Esophagus muscularis mucosa (tissue), 4 donors: ENCODE measurements at regions not wholly inside any gene's neighbourhood (a gene's known extent, or its start where the extent isn't known, plus 50 kb on each side); places are given as distances from the start of the nearest gene placed in this dataset.

Experiments
- EP300 ChIP-seq: sonication (generic); formaldehyde crosslinking; IDR thresholded peaks from one replicate; pipeline ENCODE4 v1.6.1; 2017; ENCODE audit warnings: antibody characterized with exemption
- POLR2AphosphoS5 ChIP-seq, 2 donors: sonication (generic); formaldehyde crosslinking; IDR thresholded peaks; one replicate each; pipeline ENCODE4 v1.6.1; 2017; ENCODE audit warnings: antibody characterized with exemption in 2 of 2
- TF ChIP-seq, protein P1 (sequence below), 3 experiments: fragments of 200-600 bp in 2 of 3; fragments of 450-650 bp in 1 of 3; sonication (generic) in 2 of 3; IDR thresholded peaks; one replicate each; pipeline ENCODE4 v1.5.1; 2017 to 2019; ENCODE audit warnings: antibody characterized with exemption in 3 of 3, mild to moderate bottlenecking in 2 of 3, moderate library complexity in 1 of 3

DNA sequence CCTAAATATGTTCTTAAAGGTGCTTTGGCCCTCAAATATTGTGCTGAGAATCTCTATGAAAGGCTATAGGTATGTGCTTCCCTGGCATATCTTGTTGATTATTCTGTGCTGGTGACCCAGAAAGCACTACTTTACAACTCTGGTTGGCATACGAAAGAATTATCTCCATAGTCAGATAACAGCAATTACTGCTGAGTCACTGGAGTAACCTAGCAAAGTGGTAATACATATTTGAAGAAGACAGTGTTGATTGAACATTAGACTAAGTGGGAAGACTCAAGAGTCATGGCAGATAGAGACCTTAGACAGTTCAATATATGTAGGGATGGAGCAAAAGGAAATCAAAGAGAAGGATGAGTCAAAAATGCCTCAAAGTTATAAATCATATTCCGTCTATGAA lies 1978.5 kb upstream of the LRRTM1 start:
- TF ChIP-seq, protein P1, sequence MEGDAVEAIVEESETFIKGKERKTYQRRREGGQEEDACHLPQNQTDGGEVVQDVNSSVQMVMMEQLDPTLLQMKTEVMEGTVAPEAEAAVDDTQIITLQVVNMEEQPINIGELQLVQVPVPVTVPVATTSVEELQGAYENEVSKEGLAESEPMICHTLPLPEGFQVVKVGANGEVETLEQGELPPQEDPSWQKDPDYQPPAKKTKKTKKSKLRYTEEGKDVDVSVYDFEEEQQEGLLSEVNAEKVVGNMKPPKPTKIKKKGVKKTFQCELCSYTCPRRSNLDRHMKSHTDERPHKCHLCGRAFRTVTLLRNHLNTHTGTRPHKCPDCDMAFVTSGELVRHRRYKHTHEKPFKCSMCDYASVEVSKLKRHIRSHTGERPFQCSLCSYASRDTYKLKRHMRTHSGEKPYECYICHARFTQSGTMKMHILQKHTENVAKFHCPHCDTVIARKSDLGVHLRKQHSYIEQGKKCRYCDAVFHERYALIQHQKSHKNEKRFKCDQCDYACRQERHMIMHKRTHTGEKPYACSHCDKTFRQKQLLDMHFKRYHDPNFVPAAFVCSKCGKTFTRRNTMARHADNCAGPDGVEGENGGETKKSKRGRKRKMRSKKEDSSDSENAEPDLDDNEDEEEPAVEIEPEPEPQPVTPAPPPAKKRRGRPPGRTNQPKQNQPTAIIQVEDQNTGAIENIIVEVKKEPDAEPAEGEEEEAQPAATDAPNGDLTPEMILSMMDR (IDR thresholded peaks at IDR 0.05): no peak
- TF ChIP-seq EP300 (no peak), POLR2AphosphoS5 (IDR thresholded peaks at IDR 0.05) (no peak)
